ENCODE measurements at regions not wholly inside any gene's neighbourhood (a gene's known extent, or its start where the extent isn't known, plus 50 kb on each side); places are given as distances from the start of the nearest gene placed in this dataset.

DNA sequence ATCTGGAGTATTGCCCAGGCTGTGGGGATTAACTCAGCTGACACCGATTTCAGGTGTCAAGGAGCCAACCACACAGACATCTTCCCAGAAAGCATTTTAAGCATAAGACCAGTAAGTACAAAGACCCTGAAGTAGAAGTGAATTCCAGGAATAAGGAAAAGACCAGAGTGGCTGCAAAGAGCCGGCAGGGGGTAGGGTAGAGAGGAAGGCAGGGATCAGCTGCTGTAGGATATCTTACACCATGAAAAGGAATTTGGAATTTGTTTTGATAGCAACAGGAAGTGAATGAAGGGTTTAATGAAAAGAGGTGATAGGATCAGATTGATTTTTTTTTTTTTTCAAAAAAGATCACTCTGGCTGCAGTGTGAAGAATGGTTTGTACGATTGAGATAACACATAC, 113.6 kb upstream of the PPARGC1A start:
- intact Hi-C loops (cut with DNase I), result no loop called here
- H3K4me1 ChIP-seq, result no peaks in the 10 kb centered on the region
- no peak overlapping the region for H3K27ac ChIP-seq
- H3K27me3 ChIP-seq, result no peaks in the 10 kb centered on the region
- DNase-seq (no peak), ATAC-seq (no peak)
- no peaks in the 10 kb centered on the region for H3K9me3 ChIP-seq
- peak in 1 of 7 experiments; percentile 4 for TF ChIP-seq CTCF (IDR thresholded peaks at IDR 0.05)
- no peak for TF ChIP-seq POLR2A (IDR thresholded peaks at IDR 0.05)
- no peak overlapping the region for H3K4me3 ChIP-seq
- H3K36me3 ChIP-seq (replicated peaks in 1 of 2; ENCODE audit: insufficient read depth in 1 of 2, low read depth in 2 of 2), result no peaks in the 10 kb centered on the region
- WGBS, 2 donors, result 44 to 45% methylated on average over 3 of the region's 3 CpGs

DNA sequence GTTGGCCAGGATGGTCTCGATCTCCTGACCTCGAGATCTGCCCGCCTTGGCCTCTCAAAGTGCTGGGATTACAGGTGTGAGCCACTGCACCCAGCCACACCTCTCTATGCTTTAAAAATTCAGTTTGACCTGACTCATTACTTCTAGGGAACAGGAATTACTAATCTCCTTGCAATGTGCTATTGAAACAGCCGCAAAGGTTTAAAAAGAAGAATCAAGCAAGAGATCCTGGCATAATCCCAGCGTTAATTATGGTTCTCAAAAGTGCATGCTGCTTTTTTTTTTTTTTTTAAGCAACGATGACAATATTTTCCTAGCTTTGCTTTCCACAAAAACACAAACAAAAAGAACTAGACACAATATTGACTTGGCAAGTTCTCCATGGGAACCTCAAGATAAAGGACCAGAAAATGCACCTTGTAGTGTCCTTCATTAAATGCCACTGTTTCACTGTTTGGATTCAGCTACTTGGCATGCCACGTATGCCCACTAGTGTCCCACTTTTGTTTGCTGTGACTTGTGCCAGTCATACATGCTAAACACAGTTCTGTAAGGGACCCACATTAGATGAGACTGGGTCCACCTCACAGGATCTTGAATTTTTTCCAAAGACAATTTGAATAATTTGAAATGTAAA, 112.6 kb upstream of the PPARGC1A start:
- no peak for DNase-seq
- Histone ChIP-seq H3K9me3 (no peaks in the 10 kb centered on the region), H3K27me3 (no peaks in the 10 kb centered on the region), H3K27ac (no peak overlapping the region), H3K4me3 (no peak overlapping the region), H3K36me3 (replicated peaks in 1 of 2; ENCODE audit: insufficient read depth in 1 of 2, low read depth in 2 of 2) (no peaks in the 10 kb centered on the region), H3K4me1 (no peaks in the 10 kb centered on the region)
- no peak for TF ChIP-seq POLR2A (IDR thresholded peaks at IDR 0.05)
- no peak for TF ChIP-seq CTCF (IDR thresholded peaks at IDR 0.05)
- intact Hi-C loops (cut with DNase I), result no loop called here
- WGBS, 2 donors, result 60% methylated on average over 7 of the region's 7 CpGs
- ATAC-seq, result no peak

GRCh38 chr4:24001486-24002329, 111.9 kb upstream of the PPARGC1A start:
- Histone ChIP-seq H3K9me3 (no peaks in the 10 kb centered on the region), H3K4me1 (no peaks in the 10 kb centered on the region), H3K4me3 (no peak overlapping the region), H3K27me3 (no peaks in the 10 kb centered on the region), H3K36me3 (replicated peaks in 1 of 2; ENCODE audit: insufficient read depth in 1 of 2, low read depth in 2 of 2) (no peaks in the 10 kb centered on the region), H3K27ac (no peak overlapping the region)
- ATAC-seq, result no peak
- intact Hi-C loops (cut with DNase I), result no loop called here
- WGBS, 2 donors, result 36 to 39% methylated on average over 8 of the region's 8 CpGs
- DNase-seq, result no peak
- TF ChIP-seq CTCF (IDR thresholded peaks at IDR 0.05) (no peak), POLR2A (IDR thresholded peaks at IDR 0.05) (no peak)

DNA sequence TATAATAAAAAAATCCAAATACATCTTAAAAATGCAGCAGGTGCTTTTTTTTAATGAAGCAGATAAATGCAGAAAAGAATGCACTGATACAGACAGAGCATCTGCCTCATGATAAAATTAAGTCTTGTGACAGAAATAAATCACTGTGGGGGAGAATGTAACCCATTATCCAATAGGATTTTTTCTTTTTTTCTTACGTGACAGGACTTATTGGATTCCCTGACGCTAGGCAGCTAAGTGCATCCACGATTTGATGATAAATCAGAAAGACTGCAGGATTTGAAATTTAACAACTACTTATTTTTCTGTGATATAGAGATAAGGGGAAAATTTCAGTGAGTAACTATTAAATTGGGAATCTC, 110.6 kb upstream of the PPARGC1A start:
- no peak overlapping the region for H3K27ac ChIP-seq
- intact Hi-C loops (cut with DNase I), result no loop called here
- no peaks in the 10 kb centered on the region for H3K4me1 ChIP-seq
- 34 to 38% methylated on average over 3 of the region's 3 CpGs for WGBS, 2 donors
- H3K36me3 ChIP-seq (replicated peaks in 1 of 2; ENCODE audit: insufficient read depth in 1 of 2, low read depth in 2 of 2), result no peaks in the 10 kb centered on the region
- H3K4me3 ChIP-seq, result no peak overlapping the region
- no peak for TF ChIP-seq POLR2A (IDR thresholded peaks at IDR 0.05)
- TF ChIP-seq CTCF (IDR thresholded peaks at IDR 0.05), result no peak
- DNase-seq, result no peak
- ATAC-seq, result no peak
- no peaks in the 10 kb centered on the region for H3K9me3 ChIP-seq
- H3K27me3 ChIP-seq, result no peaks in the 10 kb centered on the region
